Nephron progenitor cell (in vitro differentiated cells): ENCODE measurements at regions not wholly inside any gene's neighbourhood (a gene's known extent, or its start where the extent isn't known, plus 50 kb on each side); places are given as distances from the start of the nearest gene placed in this dataset.
A peak's percentile ranks its signal among the peaks of the same experiment; 100 is the strongest.

Experiments
- DNase-seq: peaks from one replicate; pipeline ENCODE4 v3.0.0; 2021
- H3K27ac Mint-ChIP-seq: 2 replicates; pipeline ENCODE4 v1.8.0; 2021; ENCODE audit warnings: mild to moderate bottlenecking, moderate library complexity, mixed read lengths
- H3K27me3 Mint-ChIP-seq: 2 replicates; pipeline ENCODE4 v1.8.0; 2021; ENCODE audit warnings: mild to moderate bottlenecking, low read depth, mixed read lengths; ENCODE audit not compliant: poor library complexity
- H3K36me3 Mint-ChIP-seq: 2 replicates; pipeline ENCODE4 v1.8.0; 2021; ENCODE audit warnings: low read depth, mixed read lengths
- H3K4me1 Mint-ChIP-seq: 2 replicates; pipeline ENCODE4 v1.8.0; 2021; ENCODE audit warnings: mixed read lengths
- H3K4me3 Mint-ChIP-seq: 2 replicates; pipeline ENCODE4 v1.8.0; 2021; ENCODE audit warnings: mild to moderate bottlenecking, moderate library complexity, mixed read lengths
- H3K9me3 Mint-ChIP-seq: 2 replicates; pipeline ENCODE4 v1.8.0; 2021; ENCODE audit warnings: mild to moderate bottlenecking, moderate library complexity, mixed read lengths
- TF ChIP-seq, protein P1 (sequence below): fragments of 200-600 bp; sonication (generic); IDR thresholded peaks from 2 replicates; pipeline ENCODE4 v1.5.0; 2021; ENCODE audit warnings: antibody characterized with exemption

DNA sequence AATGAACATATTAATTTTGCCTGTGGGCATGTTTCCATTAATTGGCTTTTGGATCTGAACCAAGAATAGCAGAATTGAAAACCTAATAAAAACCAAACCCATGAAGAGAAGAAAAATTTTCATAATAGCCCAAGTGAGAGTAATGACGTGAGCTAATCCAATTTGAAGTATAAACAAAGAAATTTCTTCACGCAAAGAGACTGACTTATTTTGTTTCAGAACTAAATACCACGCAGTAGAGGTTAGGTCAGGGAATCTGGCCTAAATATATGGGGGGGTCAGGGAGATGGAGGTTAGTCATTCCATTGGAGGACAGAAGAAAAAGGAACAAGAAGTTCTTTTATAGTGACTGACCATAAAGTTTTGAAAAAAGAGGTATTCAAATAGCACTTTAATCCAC, 94.1 kb upstream of the CYP1B1 start:
- Mint-ChIP-seq H3K27me3 (peaks cover 7% of the 10 kb centered on the region), H3K27ac (no peak overlapping the region), H3K36me3 (no peaks in the 10 kb centered on the region), H3K9me3 (peaks cover 12% of the 10 kb centered on the region), H3K4me3 (no peak overlapping the region), H3K4me1 (peaks cover 26% of the 10 kb centered on the region)
- no peak for DNase-seq
- TF ChIP-seq, protein P1, sequence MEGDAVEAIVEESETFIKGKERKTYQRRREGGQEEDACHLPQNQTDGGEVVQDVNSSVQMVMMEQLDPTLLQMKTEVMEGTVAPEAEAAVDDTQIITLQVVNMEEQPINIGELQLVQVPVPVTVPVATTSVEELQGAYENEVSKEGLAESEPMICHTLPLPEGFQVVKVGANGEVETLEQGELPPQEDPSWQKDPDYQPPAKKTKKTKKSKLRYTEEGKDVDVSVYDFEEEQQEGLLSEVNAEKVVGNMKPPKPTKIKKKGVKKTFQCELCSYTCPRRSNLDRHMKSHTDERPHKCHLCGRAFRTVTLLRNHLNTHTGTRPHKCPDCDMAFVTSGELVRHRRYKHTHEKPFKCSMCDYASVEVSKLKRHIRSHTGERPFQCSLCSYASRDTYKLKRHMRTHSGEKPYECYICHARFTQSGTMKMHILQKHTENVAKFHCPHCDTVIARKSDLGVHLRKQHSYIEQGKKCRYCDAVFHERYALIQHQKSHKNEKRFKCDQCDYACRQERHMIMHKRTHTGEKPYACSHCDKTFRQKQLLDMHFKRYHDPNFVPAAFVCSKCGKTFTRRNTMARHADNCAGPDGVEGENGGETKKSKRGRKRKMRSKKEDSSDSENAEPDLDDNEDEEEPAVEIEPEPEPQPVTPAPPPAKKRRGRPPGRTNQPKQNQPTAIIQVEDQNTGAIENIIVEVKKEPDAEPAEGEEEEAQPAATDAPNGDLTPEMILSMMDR, result no peak

DNA sequence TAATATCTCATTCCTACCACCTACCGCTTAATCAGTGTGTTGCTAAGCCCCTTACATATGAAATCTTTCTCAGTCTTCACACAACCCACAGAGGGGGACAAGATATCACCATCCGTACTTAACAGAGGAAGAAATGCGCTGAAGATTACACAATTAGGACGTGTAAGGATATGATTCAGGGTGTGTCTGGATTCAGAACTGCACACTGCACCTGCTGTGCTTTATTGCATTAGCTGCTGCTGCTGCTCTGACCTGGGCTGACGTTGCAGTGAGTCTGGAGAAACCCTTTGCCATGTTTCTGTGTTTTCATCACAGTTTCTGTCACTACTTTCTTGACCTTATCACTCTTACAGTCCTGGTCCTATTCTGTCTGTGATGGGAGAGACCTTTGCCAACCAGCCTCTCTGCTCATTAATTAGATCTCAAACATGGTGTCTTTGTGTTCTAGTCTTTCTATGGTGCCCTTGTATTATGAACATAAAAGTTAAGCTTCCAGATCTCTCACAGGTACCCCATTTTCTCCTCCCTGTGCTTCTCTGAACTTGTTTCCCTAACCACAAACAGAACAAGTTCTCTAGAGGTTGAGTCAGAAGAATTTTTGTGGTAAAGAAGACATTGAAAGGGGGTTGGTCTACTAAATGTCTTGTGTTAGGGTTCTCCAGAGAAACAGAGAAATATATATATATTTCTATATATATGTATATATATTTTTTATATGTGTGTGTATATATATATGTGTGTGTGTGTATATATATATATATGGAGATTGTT, 92.9 kb upstream of the CYP1B1 start:
- peaks cover 12% of the 10 kb centered on the region for H3K9me3 Mint-ChIP-seq
- TF ChIP-seq, protein P1, result no peak
- no peaks in the 10 kb centered on the region for H3K36me3 Mint-ChIP-seq
- H3K4me1 Mint-ChIP-seq, result peaks cover 28% of the 10 kb centered on the region
- DNase-seq, result no peak
- no peak overlapping the region for H3K4me3 Mint-ChIP-seq
- peaks cover 4% of the 10 kb centered on the region for H3K27me3 Mint-ChIP-seq
- H3K27ac Mint-ChIP-seq, result no peak overlapping the region

DNA sequence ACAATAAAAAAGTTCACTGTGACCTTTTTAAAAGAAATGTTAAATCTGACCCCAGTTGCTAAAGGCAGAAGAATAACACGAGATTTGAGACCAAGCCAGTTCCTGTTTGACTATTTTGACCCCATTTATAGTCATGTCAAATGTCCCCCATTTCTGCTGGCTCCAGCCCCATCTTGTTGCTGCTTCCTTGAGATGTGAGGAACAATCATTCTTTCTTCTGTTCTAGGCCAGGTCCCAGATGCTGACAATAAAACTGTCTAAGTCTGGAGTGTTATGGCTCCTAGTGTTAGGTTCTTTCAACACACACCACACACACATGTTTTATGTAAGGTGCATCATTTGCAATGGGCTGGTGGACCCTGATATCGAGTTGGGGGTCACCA, 92.0 kb upstream of the CYP1B1 start:
- peaks cover 3% of the 10 kb centered on the region for H3K27me3 Mint-ChIP-seq

DNA sequence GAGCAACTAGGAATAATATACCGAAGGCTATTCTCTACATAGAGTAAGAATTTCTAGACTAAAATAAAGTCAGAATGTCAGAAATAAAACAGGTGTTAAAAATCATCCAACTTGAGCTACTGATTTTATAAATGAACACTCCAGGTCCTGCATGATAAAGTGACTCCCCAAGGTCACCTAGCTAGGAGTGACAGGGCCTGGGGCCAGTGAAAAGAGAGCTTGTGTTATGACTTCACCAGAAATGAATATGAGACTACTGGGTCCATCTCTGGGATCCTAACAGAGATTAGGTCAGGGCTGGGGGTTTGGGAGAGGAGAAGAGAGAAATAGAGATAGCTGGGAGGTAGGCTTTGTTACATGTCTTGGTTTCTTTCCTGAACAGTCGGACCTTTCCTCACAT, 89.7 kb upstream of the CYP1B1 start:
- Mint-ChIP-seq H3K27ac (no peak overlapping the region), H3K4me1 (peaks cover 48% of the 10 kb centered on the region), H3K36me3 (no peaks in the 10 kb centered on the region), H3K4me3 (no peak overlapping the region), H3K27me3 (peaks cover 3% of the 10 kb centered on the region), H3K9me3 (peaks cover 5% of the 10 kb centered on the region)
- TF ChIP-seq, protein P1, result no peak
- DNase-seq, result no peak

More for the DNA sequence above, 92.0 kb upstream of the CYP1B1 start:
- Mint-ChIP-seq H3K27ac (no peak overlapping the region), H3K4me1 (peaks cover 34% of the 10 kb centered on the region), H3K4me3 (no peak overlapping the region), H3K9me3 (peaks cover 12% of the 10 kb centered on the region), H3K36me3 (no peaks in the 10 kb centered on the region)
- DNase-seq, result no peak
- TF ChIP-seq, protein P1, result no peak

DNA sequence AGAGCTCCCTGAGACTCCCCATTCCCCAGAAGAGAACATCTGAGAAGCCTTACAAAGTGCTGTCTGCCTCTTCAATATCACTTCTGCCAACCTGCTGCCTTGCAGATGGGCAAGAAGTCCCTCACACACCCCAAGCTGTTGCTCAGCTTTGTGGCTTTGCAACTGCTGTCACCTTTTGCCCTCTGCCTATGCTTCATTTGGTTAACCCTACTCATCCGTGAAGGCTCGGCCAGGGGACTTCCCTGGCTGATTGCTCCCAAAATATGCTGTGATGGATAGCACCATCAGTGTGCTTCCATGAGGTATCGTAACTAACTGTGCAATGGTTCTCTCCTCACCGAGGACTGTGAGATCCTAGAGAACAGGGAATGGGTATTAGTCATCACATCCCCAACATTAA, 88.9 kb upstream of the CYP1B1 start:
- H3K36me3 Mint-ChIP-seq, result no peaks in the 10 kb centered on the region
- H3K27me3 Mint-ChIP-seq, result peaks cover 3% of the 10 kb centered on the region
- H3K4me1 Mint-ChIP-seq, result peaks cover 56% of the 10 kb centered on the region
- H3K4me3 Mint-ChIP-seq, result peak overlapping the region; percentile 48
- H3K27ac Mint-ChIP-seq, result peak overlapping the region; percentile 8
- no peaks in the 10 kb centered on the region for H3K9me3 Mint-ChIP-seq
- TF ChIP-seq, protein P1, result no peak
- DNase-seq, result peak; percentile 35

DNA sequence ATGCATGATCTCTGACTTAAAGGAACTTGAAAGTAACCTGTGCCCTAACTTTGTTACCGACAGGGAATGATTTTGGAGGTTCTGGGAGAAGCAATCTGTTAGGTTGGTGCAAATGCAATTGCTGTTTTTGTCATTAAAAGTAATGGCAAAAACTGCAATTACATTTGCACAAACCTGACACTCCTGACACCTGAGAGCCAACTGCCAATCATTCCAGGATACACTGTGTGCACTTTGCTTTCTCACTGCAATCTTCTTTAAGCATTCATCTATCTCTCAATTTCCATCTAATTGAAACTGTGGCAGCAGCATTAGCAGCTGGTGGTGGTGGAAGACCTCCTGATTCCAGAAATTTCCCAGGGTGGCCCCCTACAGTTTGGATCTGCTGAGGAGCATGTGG, 87.6 kb upstream of the CYP1B1 start:
- TF ChIP-seq, protein P1, result no peak
- H3K4me1 Mint-ChIP-seq, result peaks cover 69% of the 10 kb centered on the region
- H3K27me3 Mint-ChIP-seq, result peaks cover 3% of the 10 kb centered on the region
- no peaks in the 10 kb centered on the region for H3K9me3 Mint-ChIP-seq
- peak overlapping the region; percentile 61 for H3K4me3 Mint-ChIP-seq
- H3K36me3 Mint-ChIP-seq, result no peaks in the 10 kb centered on the region
- peak overlapping the region; percentile 15 for H3K27ac Mint-ChIP-seq
- no peak for DNase-seq
